Naive thymus-derived CD4-positive, alpha-beta T cell (primary cell): ENCODE measurements at regions not wholly inside any gene's neighbourhood (a gene's known extent, or its start where the extent isn't known, plus 50 kb on each side); places are given as distances from the start of the nearest gene placed in this dataset.
A peak's percentile ranks its signal among the peaks of the same experiment; 100 is the strongest.
"Not testable (repeated sequence)": the region's sequence is repeated elsewhere in the genome, so short reads cannot be mapped to it uniquely, and the experiment has no call there.

ENCODE experiments used
- ATAC-seq: fragments of 150-1000 bp; cut with Tn5 transposase; 2 replicates; pipeline ENCODE4 v1.10.0; 2021; ENCODE audit warnings: mild to moderate bottlenecking, moderate library complexity
- CTCF ChIA-PET: fragments of 350-600 bp; sonication (Branson Sonifier 250); formaldehyde crosslinking; loops from one replicate; lab custom pipeline; 2021; ENCODE audit warnings: antibody characterized with exemption; lab: Charles Lee
- POLR2A ChIA-PET: fragments of 350-600 bp; sonication (Branson Sonifier 250); formaldehyde crosslinking; loops from one replicate; lab custom pipeline; 2021; ENCODE audit warnings: antibody characterized with exemption, inconsistent platforms; lab: Charles Lee
- DNase-seq, 9 donors: peaks; one replicate each; pipeline versions ENCODE4 v3.0.0 to v3.0.0-alpha.2; 2020 to 2022; ENCODE audit warnings: mixed read lengths in 1 of 9
- H3K27ac ChIP-seq: one replicate; pipeline ENCODE4 v1.7.0; 2013; ENCODE audit warnings: mild to moderate bottlenecking, low read depth, low read length, moderate library complexity
- H3K27me3 ChIP-seq, 2 donors: one replicate each; pipeline ENCODE4 v1.7.0; 2013; ENCODE audit warnings: low read length in 2 of 2, mild to moderate bottlenecking in 2 of 2, moderate library complexity in 2 of 2; ENCODE audit not compliant: control insufficient read depth in 2 of 2, insufficient read depth in 2 of 2
- H3K36me3 ChIP-seq, 3 experiments: 1 replicate in 2 of 3; 2 replicates in 1 of 3; pipeline ENCODE4 v1.7.0; 2013; ENCODE audit warnings: low read length in 3 of 3, mild to moderate bottlenecking in 3 of 3, moderate library complexity in 1 of 3; ENCODE audit not compliant: insufficient read depth in 3 of 3, control insufficient read depth in 2 of 3
- H3K4me1 ChIP-seq, 2 donors: one replicate each; pipeline ENCODE4 v1.7.0; 2013; ENCODE audit warnings: low read length in 2 of 2, mild to moderate bottlenecking in 2 of 2, moderate library complexity in 1 of 2; ENCODE audit not compliant: control insufficient read depth in 2 of 2, insufficient read depth in 2 of 2
- H3K4me3 ChIP-seq: 2 replicates; pipeline ENCODE4 v1.7.0; 2013; ENCODE audit warnings: mild to moderate bottlenecking, low read length
- H3K9me3 ChIP-seq, 3 experiments: 1 replicate in 2 of 3; 2 replicates in 1 of 3; pipeline ENCODE4 v1.7.0; 2013; ENCODE audit warnings: low read length in 3 of 3; ENCODE audit not compliant: control insufficient read depth in 2 of 3
- H3K27ac Mint-ChIP-seq, 9 donors: one replicate each; pipeline ENCODE4 v1.8.0; 2020 to 2022; ENCODE audit warnings: mixed read lengths in 9 of 9, mild to moderate bottlenecking in 8 of 9, moderate library complexity in 5 of 9, inconsistent platforms in 2 of 9
- H3K27me3 Mint-ChIP-seq, 5 donors: one replicate each; pipeline ENCODE4 v1.8.0; 2021 to 2022; ENCODE audit warnings: mixed read lengths in 5 of 5, mild to moderate bottlenecking in 1 of 5
- H3K36me3 Mint-ChIP-seq, 5 donors: one replicate each; pipeline ENCODE4 v1.8.0; 2020 to 2022; ENCODE audit warnings: mixed read lengths in 5 of 5, mild to moderate bottlenecking in 3 of 5, inconsistent platforms in 1 of 5
- H3K4me1 Mint-ChIP-seq, 7 donors: one replicate each; pipeline ENCODE4 v1.8.0; 2020 to 2022; ENCODE audit warnings: mixed read lengths in 7 of 7, mild to moderate bottlenecking in 3 of 7, inconsistent platforms in 1 of 7
- H3K4me3 Mint-ChIP-seq, 10 donors: one replicate each; pipeline ENCODE4 v1.8.0; 2020 to 2022; ENCODE audit warnings: mild to moderate bottlenecking in 10 of 10, mixed read lengths in 10 of 10, moderate library complexity in 6 of 10, inconsistent platforms in 2 of 10
- H3K9me3 Mint-ChIP-seq, 11 donors: one replicate each; pipeline ENCODE4 v1.8.0; 2020 to 2022; ENCODE audit warnings: mixed read lengths in 11 of 11, mild to moderate bottlenecking in 4 of 11, inconsistent platforms in 1 of 11, moderate library complexity in 1 of 11
- intact Hi-C, 2 donors: fragments of 100-400 bp; cut with micrococcal nuclease; formaldehyde crosslinking; loops; one replicate each; pipeline ENCODE4 v1.15.1; 2023

DNA sequence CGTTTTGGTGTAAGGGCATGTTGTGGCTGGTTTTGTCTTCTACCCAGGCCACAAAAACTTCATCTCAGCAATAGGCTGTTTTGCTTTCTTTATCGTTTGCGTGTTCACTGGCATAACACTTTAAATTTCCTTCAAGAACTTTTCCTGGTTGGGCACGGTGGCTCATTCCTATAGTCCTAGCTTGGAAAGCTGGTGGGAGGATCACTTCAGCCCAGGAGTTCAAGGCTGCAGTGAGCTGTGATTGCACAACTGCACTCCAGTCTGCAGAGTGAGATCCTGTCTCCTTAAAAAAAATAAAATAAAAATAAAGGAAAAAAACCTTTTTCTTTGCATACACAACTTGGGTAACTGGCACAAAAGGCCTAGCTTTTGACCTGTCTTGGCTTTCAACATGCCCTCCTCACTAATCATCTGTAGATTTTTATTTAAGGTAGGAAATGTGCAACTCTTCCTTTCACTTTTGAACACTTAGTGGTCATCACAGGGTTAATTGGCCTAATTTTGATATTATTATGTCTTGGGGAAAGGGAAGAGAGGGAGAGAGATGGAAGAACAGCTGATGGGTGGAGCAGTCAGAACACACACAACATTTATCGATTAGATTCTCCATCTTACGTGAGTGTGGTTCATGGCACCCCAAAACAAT lies 78.9 kb upstream of the PSMA6 start:
- no peak overlapping the region for H3K4me3 Mint-ChIP-seq
- H3K9me3 ChIP-seq, result no peaks in the 10 kb centered on the region
- no peaks in the 10 kb centered on the region for H3K4me1 ChIP-seq
- H3K27ac ChIP-seq, result no peak overlapping the region
- peak overlapping the region in 2 of 9 donors; percentile 42 to 45 for H3K27ac Mint-ChIP-seq
- ATAC-seq (no peak), DNase-seq (no peak)
- no peak overlapping the region for H3K4me3 ChIP-seq
- CTCF ChIA-PET, result interaction anchor here (1.2 kb wide), 1 partner anchor 209 kb away, joined by 3 read pairs; no protein-coding TSS in a partner anchor
- intact Hi-C loops, result no loop called here
- no peaks in the 10 kb centered on the region for H3K36me3 ChIP-seq
- H3K4me1 Mint-ChIP-seq, result peaks cover 8 to 36% (median 16%) of the 10 kb centered on the region in 7 donors
- H3K27me3 ChIP-seq, result no peaks in the 10 kb centered on the region
- POLR2A ChIA-PET, result interaction anchor here (0.6 kb wide), 1 partner anchor 91 kb away, joined by 3 read pairs; no protein-coding TSS in a partner anchor
- H3K9me3 Mint-ChIP-seq, result no peaks in the 10 kb centered on the region
- no peaks in the 10 kb centered on the region for H3K27me3 Mint-ChIP-seq
- peaks cover 0 to 26% (median 4%) of the 10 kb centered on the region in 5 donors for H3K36me3 Mint-ChIP-seq

DNA sequence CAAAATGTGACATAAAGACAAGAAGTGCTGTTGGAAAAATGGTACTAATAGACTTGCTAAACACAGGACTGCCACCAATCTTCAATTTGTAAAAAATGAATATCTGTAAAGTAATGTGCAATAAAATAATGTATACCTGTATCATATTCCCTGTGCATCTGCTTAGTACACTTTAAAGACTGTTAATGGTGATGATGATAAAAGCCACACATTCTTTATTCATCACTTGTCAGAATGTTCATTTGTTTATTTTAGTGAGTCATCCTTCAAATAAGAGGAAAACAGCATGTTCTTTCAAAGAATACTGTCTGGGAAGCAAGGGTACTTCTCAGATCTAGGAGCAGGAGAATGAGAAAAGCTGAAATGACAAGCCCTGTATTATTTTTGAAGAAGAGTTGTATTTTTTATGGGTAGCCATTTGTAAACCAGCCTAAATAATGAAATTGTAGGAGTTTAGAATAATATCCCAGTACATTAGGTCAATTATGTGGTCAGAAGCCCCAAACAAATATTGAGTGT lies 78.3 kb upstream of the PSMA6 start:
- ATAC-seq, result no peak

DNA sequence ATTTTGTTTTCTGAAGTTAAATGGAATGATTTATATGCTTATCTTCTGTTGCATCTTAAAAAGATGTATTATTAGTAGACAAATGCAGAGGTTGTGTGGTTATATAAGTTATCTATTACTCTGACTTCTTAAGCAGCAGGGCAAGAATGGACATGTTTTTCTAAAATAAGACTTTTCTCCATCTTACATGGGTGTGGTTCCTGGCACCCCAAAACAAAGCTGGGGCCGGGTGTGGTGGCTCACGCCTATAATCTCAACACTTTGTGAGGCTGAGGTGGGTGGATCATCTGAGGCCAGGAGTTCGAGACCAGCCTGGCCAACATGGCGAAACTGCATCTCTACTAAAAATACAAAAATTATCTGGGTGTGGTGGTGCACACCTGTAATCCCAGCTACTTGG lies 77.8 kb upstream of the PSMA6 start:
- H3K36me3 ChIP-seq, H3K9me3 Mint-ChIP-seq, intact Hi-C loops, H3K9me3 ChIP-seq, H3K4me1 ChIP-seq, H3K27me3 ChIP-seq, H3K27ac ChIP-seq, H3K4me3 ChIP-seq, DNase-seq, ATAC-seq, H3K27me3 Mint-ChIP-seq, H3K27ac Mint-ChIP-seq, H3K4me3 Mint-ChIP-seq: not testable (repeated sequence)
- POLR2A ChIA-PET, result interaction anchor here (1.9 kb wide), 1 partner anchor 190 kb away, joined by 5 read pairs; the partner anchor contains the start of gene NFKBIA
- CTCF ChIA-PET, result interaction anchor here (0.8 to 1.3 kb wide), 4 partner anchors 56 to 202 kb away, joined by 3 to 8 read pairs (median 5); partner anchors contain the start of gene NFKBIA
- peaks cover 0 to 29% (median 7%) of the 10 kb centered on the region in 5 donors for H3K36me3 Mint-ChIP-seq
- H3K4me1 Mint-ChIP-seq, result peaks cover 8 to 34% (median 16%) of the 10 kb centered on the region in 7 donors

More for the DNA sequence above, 78.3 kb upstream of the PSMA6 start:
- no peak overlapping the region for H3K27ac ChIP-seq
- Mint-ChIP-seq H3K4me1 (peaks cover 8 to 36% (median 16%) of the 10 kb centered on the region in 7 donors), H3K9me3 (no peaks in the 10 kb centered on the region), H3K4me3 (no peak overlapping the region), H3K27ac (peak overlapping the region in 1 of 9 donors; percentile 32), H3K27me3 (no peaks in the 10 kb centered on the region), H3K36me3 (peaks cover 0 to 29% (median 7%) of the 10 kb centered on the region in 5 donors)
- ChIA-PET CTCF (interaction anchor here (1.3 kb wide), 1 partner anchor 203 kb away, joined by 4 read pairs; no protein-coding TSS in a partner anchor), POLR2A (interaction anchor here (0.6 to 1.9 kb wide), 2 partner anchors 91 to 191 kb away, joined by 3 to 5 read pairs; partner anchors contain the start of gene NFKBIA)
- H3K36me3 ChIP-seq, result no peaks in the 10 kb centered on the region
- no peaks in the 10 kb centered on the region for H3K4me1 ChIP-seq
- no peaks in the 10 kb centered on the region for H3K9me3 ChIP-seq
- H3K27me3 ChIP-seq, result no peaks in the 10 kb centered on the region
- no peak for DNase-seq
- intact Hi-C loops, result no loop called here
- no peak overlapping the region for H3K4me3 ChIP-seq

DNA sequence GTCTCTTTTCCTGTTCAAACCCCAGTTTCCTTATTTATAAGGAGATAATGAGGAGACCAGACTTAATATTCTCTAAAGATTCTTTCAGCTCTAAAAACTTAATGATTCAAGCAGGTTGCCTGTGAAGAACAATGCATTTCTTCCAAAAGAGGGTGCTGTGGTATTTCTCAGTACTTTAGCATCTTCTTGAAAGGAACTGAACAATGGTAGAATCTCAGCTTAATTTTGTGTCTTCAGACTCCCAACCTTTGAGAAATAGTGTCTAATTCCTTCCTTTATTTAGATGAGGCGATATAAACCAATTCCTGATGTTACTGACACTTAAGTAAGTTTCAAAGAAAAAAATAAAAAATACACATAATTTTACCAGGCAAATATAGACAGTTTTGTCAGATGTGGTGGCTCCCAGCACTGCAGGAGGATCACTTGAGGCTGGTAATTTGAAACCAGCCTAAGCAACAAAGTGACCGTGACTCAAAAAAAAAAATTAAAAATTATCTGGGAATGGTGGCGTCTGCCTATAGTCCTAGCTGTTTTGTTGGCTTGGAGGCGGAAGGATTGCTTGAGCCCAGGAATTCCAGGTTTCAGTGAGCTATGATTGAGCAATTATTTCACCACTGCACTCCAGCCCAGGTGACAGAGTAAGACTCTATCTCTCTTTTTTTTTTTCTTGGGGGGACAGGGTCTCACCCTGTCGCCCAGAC lies 76.9 kb upstream of the PSMA6 start:
- POLR2A ChIA-PET, result interaction anchor here (1.9 kb wide), 1 partner anchor 190 kb away, joined by 5 read pairs; the partner anchor contains the start of gene NFKBIA
- Mint-ChIP-seq H3K27ac (peak overlapping the region in 3 of 9 donors; percentile 31 to 48 (median 43)), H3K36me3 (peaks cover 0 to 27% (median 9%) of the 10 kb centered on the region in 5 donors), H3K4me3 (no peak overlapping the region), H3K4me1 (peaks cover 7 to 29% (median 13%) of the 10 kb centered on the region in 7 donors), H3K9me3 (no peaks in the 10 kb centered on the region), H3K27me3 (no peaks in the 10 kb centered on the region)
- H3K4me1 ChIP-seq, result no peaks in the 10 kb centered on the region
- intact Hi-C loops, result loop anchor here (1.0 kb wide), 3 partner anchors 189 to 198 kb away; partner anchors contain the start of gene NFKBIA (in 1 of the 2)
- H3K9me3 ChIP-seq, result no peaks in the 10 kb centered on the region
- DNase-seq, result peak in 3 of 9 donors; percentile 11 to 19 (median 14)
- CTCF ChIA-PET, result interaction anchor here (0.6 to 1.3 kb wide), 6 partner anchors 24 to 205 kb away, joined by 3 to 8 read pairs (median 5); partner anchors contain the start of gene NFKBIA
- no peak overlapping the region for H3K27ac ChIP-seq
- H3K27me3 ChIP-seq, result no peaks in the 10 kb centered on the region
- H3K4me3 ChIP-seq, result no peak overlapping the region
- no peaks in the 10 kb centered on the region for H3K36me3 ChIP-seq
- no peak for ATAC-seq

DNA sequence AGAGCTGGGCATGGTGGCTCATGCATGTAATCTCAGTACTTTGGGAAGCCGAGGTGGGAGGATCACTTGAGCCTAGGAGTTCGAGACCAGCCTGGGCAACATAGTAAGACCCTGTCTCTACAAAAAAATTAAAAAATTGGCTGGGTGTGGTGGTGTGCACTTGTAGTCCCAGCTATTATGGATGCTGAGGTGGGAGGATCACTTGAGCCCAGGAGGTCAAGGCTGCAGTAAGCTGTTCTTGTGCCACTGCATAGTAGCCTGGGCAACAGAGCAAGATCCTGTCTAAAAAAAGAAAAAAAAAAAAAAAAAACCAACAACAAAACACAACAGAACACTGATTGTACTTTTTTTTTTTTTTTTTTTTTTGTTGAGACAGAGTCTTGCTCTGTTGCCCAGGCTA lies 74.0 kb upstream of the PSMA6 start:
- POLR2A ChIA-PET, H3K27ac ChIP-seq, H3K27ac Mint-ChIP-seq, H3K27me3 ChIP-seq, H3K9me3 Mint-ChIP-seq, H3K27me3 Mint-ChIP-seq, H3K9me3 ChIP-seq, H3K4me3 ChIP-seq, H3K4me1 ChIP-seq, CTCF ChIA-PET, intact Hi-C loops, H3K36me3 ChIP-seq, DNase-seq, ATAC-seq, H3K4me3 Mint-ChIP-seq: not testable (repeated sequence)
- Mint-ChIP-seq H3K4me1 (peaks cover 5 to 32% (median 10%) of the 10 kb centered on the region in 7 donors), H3K36me3 (peaks cover 0 to 35% (median 10%) of the 10 kb centered on the region in 5 donors)

DNA sequence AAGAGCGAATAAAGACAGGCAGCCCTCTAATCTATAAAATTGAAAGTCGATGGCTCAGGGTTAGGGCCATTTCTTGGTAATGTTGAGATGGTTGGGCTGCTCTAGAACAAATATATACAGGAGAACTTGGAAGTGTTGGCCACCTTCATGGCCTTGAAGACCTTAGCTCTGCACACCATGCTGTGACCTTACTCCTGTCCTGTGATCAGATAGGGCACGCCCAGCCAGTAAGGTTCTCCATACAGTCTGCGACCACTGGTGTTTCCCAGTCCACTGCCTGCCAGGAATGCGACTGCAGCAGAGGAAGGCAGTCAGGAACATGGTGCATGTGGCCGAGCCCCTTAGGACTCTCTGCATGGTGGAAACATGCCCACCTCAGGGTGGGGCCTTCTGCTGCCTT lies 73.2 kb upstream of the PSMA6 start:
- Mint-ChIP-seq H3K4me3 (no peak overlapping the region), H3K27me3 (no peaks in the 10 kb centered on the region), H3K9me3 (no peaks in the 10 kb centered on the region), H3K27ac (no peak overlapping the region), H3K4me1 (peaks cover 3 to 27% (median 10%) of the 10 kb centered on the region in 7 donors), H3K36me3 (peaks cover 0 to 33% (median 10%) of the 10 kb centered on the region in 5 donors)
- DNase-seq (no peak), ATAC-seq (no peak)
- ChIA-PET CTCF (no interaction called here), POLR2A (interaction anchor here (1.1 kb wide), 1 partner anchor 185 kb away, joined by 3 read pairs; no protein-coding TSS in a partner anchor)
- H3K4me1 ChIP-seq, result no peaks in the 10 kb centered on the region
- H3K27me3 ChIP-seq, result no peaks in the 10 kb centered on the region
- H3K36me3 ChIP-seq, result no peaks in the 10 kb centered on the region
- no peak overlapping the region for H3K4me3 ChIP-seq
- H3K9me3 ChIP-seq, result no peaks in the 10 kb centered on the region
- no peak overlapping the region for H3K27ac ChIP-seq
- intact Hi-C loops, result no loop called here
